Trophoblast cell (in vitro differentiated cells and primary cell): ENCODE measurements at regions not wholly inside any gene's neighbourhood (a gene's known extent, or its start where the extent isn't known, plus 50 kb on each side); places are given as distances from the start of the nearest gene placed in this dataset.

Source experiments
- DNase-seq, 2 donors: peaks; one replicate each; pipeline ENCODE4 v3.0.0-alpha.2; 2016
- H2AFZ ChIP-seq: 2 replicates; pipeline ENCODE4 v1.6.1; 2013; ENCODE audit warnings: low read length, moderate library complexity, mild to moderate bottlenecking; ENCODE audit not compliant: insufficient read depth, poor library complexity
- H2AK5ac ChIP-seq: 2 replicates; pipeline ENCODE4 v1.6.1; 2013; ENCODE audit warnings: mild to moderate bottlenecking, low read length
- H2BK120ac ChIP-seq: 2 replicates; pipeline ENCODE4 v1.6.1; 2013; ENCODE audit warnings: low read length, mild to moderate bottlenecking, moderate library complexity; ENCODE audit not compliant: insufficient read depth, poor library complexity
- H2BK12ac ChIP-seq: 2 replicates; pipeline ENCODE4 v1.6.1; 2013; ENCODE audit warnings: mild to moderate bottlenecking, low read length, moderate library complexity
- H2BK5ac ChIP-seq: 2 replicates; pipeline ENCODE4 v1.6.1; 2013; ENCODE audit warnings: low read length, low read depth, moderate library complexity, mild to moderate bottlenecking; ENCODE audit not compliant: poor library complexity
- H3K14ac ChIP-seq: 2 replicates; pipeline ENCODE4 v1.6.1; 2013; ENCODE audit warnings: mild to moderate bottlenecking, low read length
- H3K18ac ChIP-seq: 2 replicates; pipeline ENCODE4 v1.6.1; 2013; ENCODE audit warnings: mild to moderate bottlenecking, low read length
- H3K23ac ChIP-seq: 2 replicates; pipeline ENCODE4 v1.6.1; 2013; ENCODE audit warnings: low read length
- H3K27ac ChIP-seq: 2 replicates; pipeline ENCODE4 v1.5.1; 2013; ENCODE audit warnings: low read depth, mild to moderate bottlenecking, inconsistent platforms, low read length, moderate library complexity
- H3K27me3 ChIP-seq: 2 replicates; pipeline ENCODE4 v1.6.1; 2013; ENCODE audit warnings: inconsistent platforms, mild to moderate bottlenecking, low read length, moderate library complexity; ENCODE audit not compliant: insufficient read depth
- H3K36me3 ChIP-seq, 2 experiments: 1 replicate in 1 of 2; 2 replicates in 1 of 2; pipeline ENCODE4 v1.6.1; 2013; ENCODE audit warnings: low read length in 2 of 2, mild to moderate bottlenecking in 2 of 2, moderate library complexity in 1 of 2; ENCODE audit not compliant: insufficient read depth in 2 of 2, control insufficient read depth in 1 of 2
- H3K4ac ChIP-seq: 2 replicates; pipeline ENCODE4 v1.6.1; 2013; ENCODE audit warnings: low read depth, mild to moderate bottlenecking, low read length, moderate library complexity
- H3K4me1 ChIP-seq, 2 experiments: 1 replicate in 1 of 2; 2 replicates in 1 of 2; pipeline ENCODE4 v1.6.1; 2013; ENCODE audit warnings: low read length in 2 of 2, mild to moderate bottlenecking in 2 of 2, moderate library complexity in 1 of 2; ENCODE audit not compliant: insufficient read depth in 2 of 2, control insufficient read depth in 1 of 2
- H3K4me2 ChIP-seq: 2 replicates; pipeline ENCODE4 v1.6.1; 2013; ENCODE audit warnings: inconsistent platforms, mild to moderate bottlenecking, low read length, moderate library complexity
- H3K4me3 ChIP-seq: 2 replicates; pipeline ENCODE4 v1.5.1; 2013; ENCODE audit warnings: mild to moderate bottlenecking, low read depth, low read length, inconsistent platforms
- H3K79me1 ChIP-seq: one replicate; pipeline ENCODE4 v1.6.1; 2013; ENCODE audit warnings: low read length
- H3K79me2 ChIP-seq: 2 replicates; pipeline ENCODE4 v1.6.1; 2013; ENCODE audit warnings: low read length, mild to moderate bottlenecking; ENCODE audit not compliant: control insufficient read depth, insufficient read depth, poor library complexity
- H3K9ac ChIP-seq: 2 replicates; pipeline ENCODE4 v1.6.1; 2013; ENCODE audit warnings: mild to moderate bottlenecking, low read length
- H3K9me3 ChIP-seq: 2 replicates; pipeline ENCODE4 v1.6.1; 2013; ENCODE audit warnings: low read depth, mild to moderate bottlenecking, control low read depth, inconsistent platforms, low read length; ENCODE audit not compliant: insufficient read depth
- H4K12ac ChIP-seq: 2 replicates; pipeline ENCODE4 v1.6.1; 2013; ENCODE audit warnings: low read depth, mild to moderate bottlenecking, low read length, moderate library complexity
- H4K8ac ChIP-seq: 2 replicates; pipeline ENCODE4 v1.6.1; 2013; ENCODE audit warnings: low read depth, mild to moderate bottlenecking, low read length, moderate library complexity
- H4K91ac ChIP-seq: one replicate; pipeline ENCODE4 v1.6.1; 2013; ENCODE audit warnings: low read depth, mild to moderate bottlenecking, low read length, moderate library complexity
- WGBS: extraction: QIAGEN DNeasy Blood & Tissue Kit; methylation state at CpG from one replicate; pipeline ENCODE4 v1.1.7; 2013; ENCODE audit warnings: missing lambda C conversion rate; ENCODE audit not compliant: insufficient read length, insufficient coverage; ENCODE audit errors: extremely low coverage; 5-methylcytosine and 5-hydroxymethylcytosine counted together

DNA sequence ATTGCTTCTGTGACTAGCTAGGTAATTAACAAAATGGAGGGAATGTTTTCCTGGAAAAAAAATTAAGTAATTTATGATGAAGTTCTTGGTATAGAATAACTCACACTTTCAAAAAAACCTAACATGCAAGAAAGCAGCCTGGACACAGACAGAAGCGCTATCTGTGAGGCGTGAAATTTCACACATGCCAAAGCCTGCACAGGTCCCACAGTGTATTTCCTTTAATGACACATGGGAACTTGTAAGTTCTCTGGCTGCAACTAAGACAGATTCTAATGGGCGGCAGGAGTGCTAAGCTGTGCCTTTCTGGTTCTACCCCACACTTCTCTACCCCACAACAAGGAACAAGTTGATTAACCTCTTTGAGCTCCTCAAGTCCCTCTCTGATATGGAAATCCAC is 84.9 kb upstream of the NEO1 start:
- Histone ChIP-seq H4K8ac (no peak overlapping the region), H2BK12ac (no peak overlapping the region), H3K9ac (no peak overlapping the region), H3K79me2 (no peaks in the 10 kb centered on the region), H3K18ac (no peak overlapping the region), H2BK5ac (no peak overlapping the region), H4K91ac (no peak overlapping the region), H3K27ac (no peak overlapping the region), H3K4ac (no peak overlapping the region), H3K4me3 (no peak overlapping the region), H2BK120ac (no peak overlapping the region), H3K4me1 (no peaks in the 10 kb centered on the region), H2AK5ac (no peak overlapping the region), H3K36me3 (no peaks in the 10 kb centered on the region), H3K9me3 (peaks cover 7% of the 10 kb centered on the region), H3K27me3 (peaks cover 4% of the 10 kb centered on the region), H3K14ac (no peak overlapping the region), H2AFZ (no peak overlapping the region), H4K12ac (no peak overlapping the region), H3K79me1 (no peaks in the 10 kb centered on the region), H3K23ac (no peak overlapping the region), H3K4me2 (no peak overlapping the region)
- no CpG with 5 or more reads among the region's 3 CpGs for WGBS
- DNase-seq, result no peak

GRCh38 chr15:72966641-72967040 is 85.6 kb upstream of the NEO1 start:
- Histone ChIP-seq H3K4me1 (no peaks in the 10 kb centered on the region), H3K23ac (no peak overlapping the region), H2BK120ac (no peak overlapping the region), H3K36me3 (no peaks in the 10 kb centered on the region), H3K4me2 (no peak overlapping the region), H3K79me1 (no peaks in the 10 kb centered on the region), H3K9me3 (peaks cover 13% of the 10 kb centered on the region), H3K4me3 (no peak overlapping the region), H3K27me3 (peaks cover 4% of the 10 kb centered on the region), H3K18ac (no peak overlapping the region), H4K8ac (no peak overlapping the region), H3K27ac (no peak overlapping the region), H3K4ac (no peak overlapping the region), H4K12ac (no peak overlapping the region), H2AFZ (no peak overlapping the region), H2AK5ac (no peak overlapping the region), H3K79me2 (no peaks in the 10 kb centered on the region), H2BK12ac (no peak overlapping the region), H3K9ac (no peak overlapping the region), H4K91ac (no peak overlapping the region), H3K14ac (no peak overlapping the region), H2BK5ac (no peak overlapping the region)
- no peak for DNase-seq
- no CpG with 5 or more reads among the region's 5 CpGs for WGBS

DNA sequence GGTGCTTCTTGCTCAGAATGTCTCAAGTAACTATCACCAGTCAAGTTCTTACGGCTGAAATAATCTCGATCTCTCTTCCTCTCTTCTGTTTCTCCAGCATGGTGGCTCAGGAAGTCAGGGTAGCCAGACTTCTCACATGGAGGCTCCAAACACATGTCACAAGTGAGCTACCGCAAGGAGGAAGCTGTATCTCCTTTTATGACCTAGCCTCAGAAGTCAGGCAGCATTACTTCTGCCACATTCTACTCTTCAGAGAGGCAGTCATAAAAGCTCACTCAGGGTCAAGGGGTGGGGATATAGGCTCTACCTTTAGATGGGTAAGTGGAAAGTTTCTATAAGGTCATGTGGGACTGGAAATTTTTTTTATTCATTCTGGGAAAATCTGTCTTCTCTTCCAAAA is 86.6 kb upstream of the NEO1 start:
- no peak overlapping the region for H3K27ac ChIP-seq
- H3K27me3 ChIP-seq, result no peaks in the 10 kb centered on the region
- no peak overlapping the region for H3K4ac ChIP-seq
- H4K91ac ChIP-seq, result no peak overlapping the region
- no peaks in the 10 kb centered on the region for H3K79me1 ChIP-seq
- no peak overlapping the region for H3K4me3 ChIP-seq
- H3K23ac ChIP-seq, result no peak overlapping the region
- no peak for DNase-seq
- H3K4me2 ChIP-seq, result no peak overlapping the region
- H3K79me2 ChIP-seq, result no peaks in the 10 kb centered on the region
- no peak overlapping the region for H4K8ac ChIP-seq
- H2BK120ac ChIP-seq, result no peak overlapping the region
- no peak overlapping the region for H3K18ac ChIP-seq
- H3K14ac ChIP-seq, result no peak overlapping the region
- no peak overlapping the region for H2BK12ac ChIP-seq
- no peak overlapping the region for H2AFZ ChIP-seq
- WGBS, result no CpG with 5 or more reads among the region's 3 CpGs
- H2AK5ac ChIP-seq, result no peak overlapping the region
- no peak overlapping the region for H4K12ac ChIP-seq
- H2BK5ac ChIP-seq, result no peak overlapping the region
- no peaks in the 10 kb centered on the region for H3K36me3 ChIP-seq
- H3K9me3 ChIP-seq, result peaks cover 13% of the 10 kb centered on the region
- no peaks in the 10 kb centered on the region for H3K4me1 ChIP-seq
- no peak overlapping the region for H3K9ac ChIP-seq

GRCh38 chr15:72964542-72964941 is 87.7 kb upstream of the NEO1 start:
- Histone ChIP-seq H2AK5ac (no peak overlapping the region), H3K9ac (no peak overlapping the region), H3K27ac (no peak overlapping the region), H2AFZ (no peak overlapping the region), H3K4me1 (no peaks in the 10 kb centered on the region), H4K91ac (no peak overlapping the region), H3K36me3 (no peaks in the 10 kb centered on the region), H3K79me1 (no peaks in the 10 kb centered on the region), H4K12ac (no peak overlapping the region), H2BK12ac (no peak overlapping the region), H3K27me3 (no peaks in the 10 kb centered on the region), H3K14ac (no peak overlapping the region), H4K8ac (no peak overlapping the region), H3K4me2 (no peak overlapping the region), H3K4me3 (no peak overlapping the region), H3K18ac (no peak overlapping the region), H3K4ac (no peak overlapping the region), H2BK5ac (no peak overlapping the region), H3K9me3 (peaks cover 13% of the 10 kb centered on the region), H2BK120ac (no peak overlapping the region), H3K23ac (no peak overlapping the region), H3K79me2 (no peaks in the 10 kb centered on the region)
- no CpG with 5 or more reads among the region's 1 CpG for WGBS
- DNase-seq, result no peak

DNA sequence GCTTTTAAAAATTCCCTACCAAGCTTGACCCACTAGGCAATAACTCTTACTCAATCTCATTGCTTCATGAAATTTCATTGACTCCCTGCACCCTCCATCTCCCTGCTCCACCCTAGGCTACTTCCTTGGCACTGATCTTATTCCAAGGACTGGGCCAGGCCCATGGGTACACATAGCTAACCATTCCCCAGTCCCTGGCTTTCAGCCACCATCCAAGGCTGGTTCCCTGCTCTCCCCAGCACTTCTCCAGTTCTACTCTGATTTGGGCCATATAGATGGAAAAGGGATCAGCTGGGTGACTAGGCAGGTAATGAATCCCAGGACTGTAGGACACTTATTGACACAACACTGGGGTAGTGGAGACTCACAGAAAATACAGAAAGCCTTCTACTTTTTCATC is 88.1 kb upstream of the NEO1 start:
- Histone ChIP-seq H2BK5ac (no peak overlapping the region), H2AFZ (no peak overlapping the region), H2BK120ac (no peak overlapping the region), H3K79me2 (no peaks in the 10 kb centered on the region), H4K12ac (no peak overlapping the region), H4K8ac (no peak overlapping the region), H3K9ac (no peak overlapping the region), H2AK5ac (no peak overlapping the region), H3K9me3 (peaks cover 13% of the 10 kb centered on the region), H4K91ac (no peak overlapping the region), H3K27me3 (no peaks in the 10 kb centered on the region), H3K79me1 (no peaks in the 10 kb centered on the region), H3K36me3 (no peaks in the 10 kb centered on the region), H2BK12ac (no peak overlapping the region), H3K4me1 (no peaks in the 10 kb centered on the region), H3K4ac (no peak overlapping the region), H3K27ac (no peak overlapping the region), H3K14ac (no peak overlapping the region), H3K4me3 (no peak overlapping the region), H3K4me2 (no peak overlapping the region), H3K23ac (peak overlapping the region; percentile 21), H3K18ac (no peak overlapping the region)
- DNase-seq, result no peak
